Inferior parietal cortex (tissue), 1 donor: ENCODE measurements at regions not wholly inside any gene's neighbourhood (a gene's known extent, or its start where the extent isn't known, plus 50 kb on each side); places are given as distances from the start of the nearest gene placed in this dataset.

ENCODE experiments used
- DNase-seq: peaks from one replicate; pipeline ENCODE4 v3.0.0-alpha.2; 2016; ENCODE audit errors: extremely low spot score

DNA sequence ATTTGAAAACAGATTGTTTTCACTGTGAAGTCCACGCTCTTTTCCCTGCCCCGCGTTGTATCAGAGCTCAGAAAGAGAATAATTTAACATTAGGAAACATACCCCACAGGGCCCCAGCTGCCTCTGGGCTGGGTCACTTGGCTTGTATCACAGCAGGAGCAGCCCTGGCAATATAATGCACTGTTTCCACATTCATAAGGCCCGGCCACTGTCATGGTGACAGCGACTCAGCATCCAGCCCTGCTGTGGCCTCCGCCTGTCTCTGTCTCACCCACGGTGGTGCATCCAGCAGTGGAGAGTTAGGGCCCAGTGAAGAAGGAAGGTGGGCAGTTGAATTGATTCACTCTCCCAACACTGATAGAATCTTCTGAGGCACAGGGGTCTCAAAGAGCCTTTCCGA lies 188.9 kb downstream of the NSG2 start:
- DNase-seq: no peak

DNA sequence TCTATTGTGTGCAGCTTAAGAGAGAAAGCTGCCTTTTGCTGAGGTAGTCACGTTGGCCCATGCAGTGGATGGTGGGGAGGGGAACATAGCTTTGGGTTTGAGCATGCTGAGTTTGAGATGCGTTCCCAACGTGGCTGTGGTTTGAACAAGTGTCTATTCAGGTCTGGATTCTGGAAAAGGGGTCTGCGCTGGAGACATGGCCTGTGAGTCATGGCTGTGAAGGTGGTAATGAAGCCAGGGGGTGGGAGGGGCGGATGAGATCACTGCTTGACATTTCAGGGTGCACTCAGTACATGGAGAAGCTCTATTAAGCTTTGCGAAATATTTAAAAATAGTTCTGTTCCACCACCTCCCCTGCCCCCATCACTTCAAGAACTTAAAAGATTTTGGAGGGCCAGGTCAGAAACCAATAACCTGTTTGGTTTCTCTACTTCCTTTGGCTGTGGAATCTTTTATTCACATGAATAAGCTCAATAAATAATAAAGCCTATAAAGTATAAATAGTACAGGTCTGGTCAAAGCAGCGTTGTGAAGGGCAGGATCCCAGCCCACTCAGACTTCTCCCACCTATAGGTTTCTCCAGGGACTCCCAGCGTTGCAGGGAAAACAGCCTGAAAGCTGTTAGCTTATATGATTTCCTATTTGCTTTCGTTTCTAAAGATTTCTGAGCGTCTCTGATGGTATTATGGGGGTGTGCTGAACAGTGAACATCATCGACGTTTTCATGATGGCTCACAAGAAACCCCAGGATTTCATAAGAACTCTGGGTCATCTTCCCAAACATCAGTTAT lies 189.9 kb downstream of the NSG2 start:
- no peak for DNase-seq

GRCh38 chr5:174236070-174236469 lies 190.6 kb downstream of the NSG2 start:
- no peak for DNase-seq

GRCh38 chr5:174239718-174240117 lies 194.2 kb downstream of the NSG2 start:
- no peak for DNase-seq

- DNase-seq: no peak
Measured at GRCh38 chr5:174242573-174242972, 197.1 kb downstream of the NSG2 start.

GRCh38 chr5:174243904-174244303 lies 198.4 kb downstream of the NSG2 start:
- DNase-seq: no peak

- DNase-seq: no peak
Measured at GRCh38 chr5:174245516-174246075, 200.1 kb downstream of the NSG2 start.

- DNase-seq: no peak
Measured at GRCh38 chr5:174246743-174247142, 201.2 kb downstream of the NSG2 start.

DNA sequence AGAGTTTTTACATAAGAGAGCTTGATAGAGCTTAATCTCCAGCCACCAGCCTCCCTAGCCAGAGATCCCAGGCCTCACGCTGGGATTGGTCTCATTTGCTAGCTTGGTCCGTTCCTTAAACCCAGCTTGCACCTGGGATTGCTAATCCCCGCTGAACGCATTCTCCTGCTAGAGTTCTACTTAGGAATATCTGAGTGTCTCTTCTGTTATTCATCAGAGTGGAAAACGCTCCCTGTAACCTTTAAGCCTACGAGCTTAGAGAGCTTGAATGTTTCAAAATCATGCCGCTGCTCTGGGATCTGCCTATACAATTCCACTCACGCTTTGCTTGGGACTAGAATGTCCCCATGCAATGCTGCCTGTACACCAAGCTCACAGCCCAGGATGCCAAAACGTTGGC lies 201.8 kb downstream of the NSG2 start:
- DNase-seq: no peak

GRCh38 chr5:174251305-174252000 lies 205.9 kb downstream of the NSG2 start:
- no peak for DNase-seq

GRCh38 chr5:174252121-174252520 lies 206.6 kb downstream of the NSG2 start:
- DNase-seq: no peak

GRCh38 chr5:174259696-174260420 lies 214.4 kb downstream of the NSG2 start:
- DNase-seq: no peak

GRCh38 chr5:174271316-174271715 lies 225.8 kb downstream of the NSG2 start:
- no peak for DNase-seq

DNA sequence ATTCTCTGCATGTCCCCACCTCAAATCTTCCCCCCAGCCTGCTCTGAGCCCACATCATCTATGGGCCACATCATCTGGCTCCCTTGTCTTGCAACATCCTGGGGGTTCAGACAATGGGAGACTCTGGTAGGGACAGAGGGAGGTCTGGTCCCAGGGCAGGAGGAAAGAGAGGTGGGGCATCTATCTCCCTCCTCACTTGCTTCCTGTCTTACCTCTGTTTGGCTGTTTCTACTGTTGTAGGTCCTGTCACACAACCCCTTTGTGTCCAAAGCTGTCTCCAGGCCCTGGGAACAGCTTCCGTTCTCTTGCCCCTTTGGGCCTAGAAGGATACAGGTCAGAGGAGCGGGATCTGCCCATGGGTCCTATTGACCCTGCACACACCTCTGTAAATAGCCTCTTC lies 227.2 kb downstream of the NSG2 start:
- DNase-seq: no peak

GRCh38 chr5:174273325-174273724 lies 227.8 kb downstream of the NSG2 start:
- no peak for DNase-seq

DNA sequence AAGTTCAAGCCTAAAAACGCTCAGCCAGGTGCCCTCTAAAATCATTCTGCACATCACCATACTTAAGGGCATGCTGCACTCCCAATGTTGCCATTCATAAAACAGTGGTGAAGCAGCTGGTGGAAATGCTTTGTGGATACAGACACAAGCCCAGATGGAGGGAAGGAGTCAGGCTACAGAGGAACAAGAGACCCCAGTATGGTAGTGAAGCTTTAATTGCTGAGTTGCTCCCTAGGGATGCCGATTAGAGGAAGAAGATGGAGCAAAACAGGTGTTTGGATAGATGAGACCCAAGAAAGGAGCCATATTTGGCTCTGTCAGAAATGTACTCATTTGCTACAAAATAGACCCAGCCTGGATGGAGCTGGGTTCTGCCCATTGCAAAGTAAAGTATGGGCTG lies 230.5 kb downstream of the NSG2 start:
- DNase-seq: no peak

DNA sequence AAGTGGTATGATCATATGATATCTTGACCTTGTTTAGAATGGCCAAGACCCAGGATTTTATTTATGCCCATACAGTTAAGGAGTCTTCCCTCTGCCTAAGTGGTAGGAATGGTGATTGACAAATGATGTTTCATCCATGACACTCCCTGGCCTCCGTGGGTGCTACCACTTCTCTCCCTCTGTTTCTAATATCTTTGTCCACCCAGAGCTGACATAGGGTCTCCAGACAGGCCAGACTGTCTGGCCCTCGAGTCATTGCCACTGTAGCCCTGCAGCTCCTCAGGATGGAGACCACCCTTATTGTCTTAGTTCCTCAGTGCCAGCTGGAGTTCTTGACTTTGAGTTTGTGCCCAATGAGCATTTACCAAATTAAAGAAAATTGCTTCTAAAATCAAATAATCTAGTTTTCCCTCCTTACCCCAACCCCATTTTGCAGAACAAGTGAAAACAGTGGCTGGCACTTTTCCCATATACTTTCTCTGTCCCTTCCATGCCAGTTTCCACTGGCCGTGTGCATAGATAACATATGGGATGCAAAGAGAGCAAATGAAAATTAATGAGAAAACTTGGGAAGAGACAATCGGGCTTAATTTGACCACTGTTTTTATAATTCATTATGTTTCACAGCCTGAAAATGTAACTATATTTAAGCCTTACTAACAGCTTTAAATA lies 235.7 kb downstream of the NSG2 start:
- no peak for DNase-seq

- DNase-seq: no peak
Measured at GRCh38 chr5:174281855-174282254, 236.3 kb downstream of the NSG2 start.

GRCh38 chr5:174282391-174282790 lies 236.9 kb downstream of the NSG2 start:
- DNase-seq: no peak

DNA sequence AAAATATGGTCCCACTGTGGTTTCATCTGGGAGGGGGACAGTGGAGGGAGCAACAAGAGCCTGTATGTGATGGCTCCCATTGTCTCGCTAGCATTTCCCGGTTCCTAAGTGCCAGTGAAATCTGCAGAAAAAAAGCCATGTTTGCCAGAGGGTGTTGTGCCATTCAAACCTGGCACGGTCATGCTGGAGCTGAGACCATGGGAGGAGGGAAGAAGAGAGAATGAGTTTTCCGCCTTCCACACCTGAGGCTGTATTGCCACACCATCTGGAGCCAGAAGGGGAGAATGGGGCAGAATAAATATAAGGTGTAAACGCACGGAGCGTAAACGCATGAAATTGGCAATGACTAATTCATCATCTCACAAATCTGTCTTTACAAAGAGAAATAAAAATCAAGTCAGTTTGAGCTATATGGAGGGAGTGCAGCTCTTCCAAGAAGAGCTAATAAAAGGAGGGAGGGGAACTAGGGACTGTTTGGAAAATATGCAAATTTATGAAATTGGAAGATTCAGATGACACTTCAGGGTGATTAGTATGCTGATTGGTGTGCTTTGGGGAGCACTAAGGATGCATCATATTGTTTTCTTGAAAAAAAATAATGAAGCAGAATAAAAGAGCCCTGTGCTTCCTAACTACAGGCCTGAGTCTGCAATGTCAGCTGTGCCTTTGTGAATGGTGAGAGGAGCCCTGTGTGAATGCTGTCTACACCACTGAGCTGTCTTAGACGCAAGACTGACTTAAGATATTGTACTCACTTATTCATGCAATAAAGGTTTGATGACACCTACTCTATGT lies 237.9 kb downstream of the NSG2 start:
- no peak for DNase-seq

DNA sequence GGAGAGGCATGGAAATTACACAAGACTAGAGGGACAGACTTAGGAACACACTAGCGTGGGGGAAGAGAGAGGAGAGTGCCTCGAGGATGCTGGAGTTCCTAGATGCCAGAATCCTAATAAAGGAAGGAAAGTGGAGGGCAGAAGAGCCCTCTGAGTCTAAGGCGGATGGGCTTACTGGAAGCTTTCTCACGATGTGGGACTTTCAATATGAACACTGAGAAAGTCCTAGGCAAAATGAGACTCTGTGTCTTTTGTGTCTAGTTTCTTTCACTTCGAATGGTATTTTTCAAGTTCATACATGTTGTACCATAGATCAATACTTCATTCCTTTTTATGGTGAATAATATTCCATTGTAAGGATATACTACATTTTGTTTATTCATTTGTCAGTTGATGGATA lies 239.4 kb downstream of the NSG2 start:
- no peak for DNase-seq
